ENCODE measurements at regions not wholly inside any gene's neighbourhood (a gene's known extent, or its start where the extent isn't known, plus 50 kb on each side); places are given as distances from the start of the nearest gene placed in this dataset.

GRCh38 chr18:10145546-10145945 lies 231.7 kb downstream of the VAPA start:
- TF ChIP-seq CTCF (IDR thresholded peaks at IDR 0.05) (no peak), POLR2A (IDR thresholded peaks at IDR 0.05) (no peak)
